SKM-1 treated with dmso at 0.1 percent for 144 hours (cell line): ENCODE measurements at regions not wholly inside any gene's neighbourhood (a gene's known extent, or its start where the extent isn't known, plus 50 kb on each side); places are given as distances from the start of the nearest gene placed in this dataset.

Experiments used
- DNase-seq: peaks from one replicate; lab custom pipeline; 2025; ENCODE audit not compliant: unreplicated experiment; lab: John Stamatoyannopoulos, UW

DNA sequence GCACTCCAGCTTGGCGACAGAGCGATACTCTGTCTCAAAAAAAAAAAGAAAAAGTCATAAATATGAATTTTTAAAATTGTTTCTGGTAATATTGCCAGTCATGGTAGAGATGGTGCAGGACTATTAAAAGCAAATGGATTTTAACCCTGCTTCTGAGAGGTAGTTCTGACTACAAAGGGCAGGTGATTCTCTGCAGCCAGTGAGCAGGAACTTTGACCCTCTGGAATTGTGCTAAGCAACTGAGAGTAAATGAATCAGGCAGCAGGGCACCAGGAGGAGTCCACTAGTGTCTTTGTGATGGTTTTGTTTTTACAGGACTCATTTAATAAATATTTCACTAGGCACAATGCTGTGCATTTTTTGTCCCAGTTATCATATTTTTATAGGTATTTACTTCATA lies 781.2 kb downstream of the TLE4 start:
- no peak for DNase-seq

DNA sequence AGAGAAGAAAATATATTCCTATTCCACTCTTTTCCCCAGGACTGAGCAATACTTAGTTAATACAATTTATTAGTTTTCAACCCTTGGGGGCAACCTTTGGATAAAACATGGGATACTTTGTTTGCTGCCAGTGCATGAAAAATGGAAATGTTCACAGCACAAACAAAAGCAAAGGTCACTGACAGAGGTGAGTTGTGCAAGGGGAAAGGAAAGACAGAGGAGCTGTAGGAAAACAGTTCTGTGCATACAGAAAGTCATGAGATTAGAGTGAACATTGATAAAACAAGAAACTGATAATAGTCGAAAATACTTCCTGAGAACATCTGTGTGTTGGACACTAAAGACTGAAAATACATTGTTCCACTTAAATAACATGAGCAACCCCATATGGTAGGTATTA lies 779.8 kb downstream of the TLE4 start:
- no peak for DNase-seq

DNA sequence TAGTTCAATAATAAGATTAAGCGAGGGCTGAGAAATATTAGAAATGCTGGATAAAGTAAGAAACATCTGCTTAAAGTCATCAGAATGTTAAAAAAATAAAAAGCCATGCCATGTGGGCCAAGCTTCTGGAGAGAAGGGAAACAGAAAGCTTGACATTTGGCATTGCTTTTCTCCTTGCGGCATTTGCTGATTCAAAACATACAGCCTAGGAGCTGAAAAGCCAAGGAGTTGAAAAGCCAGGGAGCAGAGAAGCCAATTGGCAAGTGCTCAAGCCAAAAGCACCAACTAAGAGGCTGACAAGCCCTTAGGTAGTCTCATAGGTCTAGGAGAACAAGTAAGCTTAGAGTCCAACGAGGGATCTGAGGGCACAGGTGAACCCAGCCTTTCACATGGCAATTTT lies 754.3 kb downstream of the TLE4 start:
- DNase-seq: no peak

DNA sequence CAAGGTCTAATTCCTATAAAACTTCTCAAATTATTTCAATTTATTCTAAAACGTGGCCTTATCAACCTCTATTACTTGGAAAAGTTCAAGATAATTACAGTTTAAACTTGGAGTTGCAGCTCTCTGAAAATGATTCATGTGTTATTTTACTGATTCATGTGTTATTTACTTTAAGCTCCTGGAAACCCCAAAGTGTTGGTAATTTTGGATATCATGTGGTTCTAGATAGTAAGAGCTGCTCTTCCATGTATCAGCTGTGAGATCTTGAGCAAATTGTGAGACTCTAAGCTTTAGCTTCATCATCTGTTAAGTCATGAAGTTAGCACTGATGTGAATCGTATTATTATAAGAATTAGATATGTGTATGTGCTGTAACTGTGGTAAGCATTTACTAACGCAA lies 749.2 kb downstream of the TLE4 start:
- DNase-seq: no peak

DNA sequence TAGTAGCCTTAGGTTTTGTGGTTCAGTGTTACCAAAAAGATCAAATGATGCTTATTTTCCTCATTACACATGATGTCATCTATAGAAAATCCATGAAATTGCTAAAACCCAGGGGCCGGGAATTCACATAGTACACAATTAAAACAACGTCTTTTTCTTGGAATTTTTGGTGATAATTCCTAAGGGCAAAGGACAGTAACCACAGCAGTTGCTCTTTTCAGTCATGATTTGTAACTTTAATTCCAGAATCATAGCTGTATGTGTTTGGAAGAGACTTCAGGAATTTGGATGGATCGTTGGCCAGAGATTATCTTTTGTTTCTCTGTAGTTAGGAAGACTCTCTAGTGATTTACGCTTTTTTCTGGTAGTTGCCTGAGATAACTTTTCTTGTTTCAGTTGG lies 748.7 kb downstream of the TLE4 start:
- DNase-seq: no peak

DNA sequence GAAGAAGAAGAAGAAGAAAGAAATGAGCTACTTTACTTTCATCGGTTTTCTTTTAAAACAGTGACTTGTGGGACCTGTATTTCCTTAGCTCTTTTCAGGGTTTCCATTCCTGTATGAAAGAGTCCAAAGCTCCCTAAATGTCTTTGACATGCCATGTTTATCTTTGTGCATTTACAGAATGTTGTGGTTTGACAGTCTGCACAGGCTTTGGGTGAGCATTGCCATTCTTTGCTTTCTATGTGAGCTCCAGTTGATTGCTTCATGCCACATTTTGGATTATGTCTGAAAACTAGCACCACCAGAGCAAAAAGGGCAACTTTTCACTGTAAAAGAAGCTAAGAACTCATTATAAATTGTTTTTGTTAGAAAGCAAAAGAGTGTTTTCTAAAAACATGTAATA lies 733.4 kb downstream of the TLE4 start:
- DNase-seq: no peak

DNA sequence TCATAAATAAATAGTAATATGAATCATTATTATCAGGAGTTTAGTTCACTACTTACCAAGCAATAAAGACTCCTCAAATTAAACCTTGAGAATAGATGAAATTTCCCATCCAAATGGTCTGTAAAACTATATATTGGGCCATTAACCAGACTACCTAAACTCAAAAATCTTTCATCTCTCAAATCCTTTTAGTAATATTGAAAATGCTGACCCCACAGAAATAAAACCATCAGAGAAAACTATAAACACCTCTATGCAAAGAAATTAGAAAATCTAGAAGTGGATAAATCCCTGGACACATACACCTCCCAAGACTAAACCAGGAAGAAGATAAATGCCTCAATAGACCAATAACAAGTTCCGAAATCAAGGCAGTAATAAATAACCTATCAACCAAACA lies 723.2 kb downstream of the TLE4 start:
- no peak for DNase-seq

DNA sequence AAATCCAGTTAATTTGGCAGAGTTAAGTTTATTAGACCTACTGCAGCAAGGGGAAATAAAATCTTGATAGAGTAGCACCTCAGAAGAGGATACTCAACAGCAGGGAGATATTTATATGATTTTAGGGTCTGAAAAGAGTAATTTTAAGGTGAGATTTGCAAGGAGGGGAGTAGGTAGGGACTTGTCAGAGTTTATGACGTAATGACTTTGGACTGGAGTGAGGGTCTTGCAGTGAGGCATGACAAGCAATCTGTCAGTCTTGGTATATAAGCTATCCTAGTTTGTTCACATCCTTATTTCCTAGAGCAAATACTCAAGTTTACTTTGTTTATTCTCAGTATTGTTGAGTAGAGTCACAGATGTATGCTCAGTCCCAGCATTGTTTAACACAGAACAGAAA lies 722.6 kb downstream of the TLE4 start:
- no peak for DNase-seq

DNA sequence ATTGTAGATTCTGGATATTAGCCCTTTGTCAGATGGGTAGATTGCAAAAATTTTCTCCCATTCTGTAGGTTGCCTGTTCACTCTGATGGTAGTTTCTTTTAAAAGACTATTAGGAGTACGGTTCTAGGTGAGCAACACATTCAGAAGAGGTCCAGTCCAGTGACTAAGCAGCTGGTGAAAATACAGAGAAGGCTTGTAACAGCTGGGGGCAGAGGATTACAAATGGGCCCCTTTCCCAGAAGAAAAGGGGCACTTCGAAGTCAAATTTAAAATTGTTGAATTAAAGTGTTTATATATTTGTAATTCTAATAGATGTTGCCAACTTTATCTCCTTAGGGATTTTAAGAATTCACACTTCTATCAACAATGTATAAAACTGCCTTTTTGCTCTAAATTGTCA lies 720.5 kb downstream of the TLE4 start:
- DNase-seq: no peak

DNA sequence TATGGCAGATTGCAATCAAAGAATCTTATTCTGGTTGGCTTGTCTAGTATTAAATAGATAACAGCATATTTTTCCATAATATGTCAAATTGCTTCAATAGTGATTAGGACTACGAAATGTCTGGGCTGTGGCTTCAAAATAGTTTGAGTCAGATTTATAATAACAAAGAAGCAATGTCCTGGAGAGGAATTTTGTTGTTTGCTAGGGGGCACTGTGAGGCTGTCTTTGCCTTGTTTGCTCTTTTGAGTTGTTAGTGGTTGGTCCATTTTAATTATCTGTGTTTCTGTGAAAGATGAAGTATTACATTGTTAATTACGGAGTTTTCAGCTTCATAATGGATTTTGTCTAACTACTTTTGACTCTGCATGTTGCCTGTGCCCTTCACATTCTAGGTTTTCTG lies 713.6 kb downstream of the TLE4 start:
- DNase-seq: no peak

DNA sequence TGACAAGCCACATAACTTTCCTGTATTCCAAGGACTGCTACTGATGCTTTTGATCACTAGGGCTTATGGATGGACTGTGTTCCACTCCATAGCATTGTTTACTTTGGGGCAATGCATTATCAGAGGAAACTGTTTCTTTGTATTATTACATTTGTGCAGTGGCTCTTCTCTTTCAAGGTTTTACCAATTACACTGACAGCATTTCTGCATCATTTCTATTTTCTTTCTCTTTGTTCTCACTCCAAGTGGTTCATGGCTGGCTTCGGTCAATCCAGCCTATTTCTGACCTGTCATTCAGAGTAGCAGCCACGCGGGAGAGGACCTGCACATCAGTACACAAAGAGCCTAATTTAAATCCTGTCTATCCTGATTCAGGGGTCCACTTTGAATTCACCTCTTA lies 711.0 kb downstream of the TLE4 start:
- DNase-seq: no peak

DNA sequence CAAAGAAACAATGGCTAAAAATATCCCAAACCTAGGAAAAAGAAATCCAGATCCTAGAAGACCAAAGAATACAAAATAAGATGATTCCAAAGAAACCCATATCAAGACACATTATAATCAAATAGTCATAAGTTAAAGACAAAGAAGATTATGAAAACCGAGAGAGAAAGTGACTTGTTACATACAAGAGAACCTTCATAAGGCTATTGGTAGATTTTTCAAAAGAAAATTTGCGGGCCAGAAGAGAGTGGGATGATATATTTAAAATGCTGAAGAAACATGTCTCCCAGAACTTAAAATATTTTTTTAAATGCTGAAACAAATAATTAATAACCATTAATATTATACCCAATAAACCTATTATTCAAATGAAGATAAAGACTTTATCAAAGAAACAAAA lies 687.3 kb downstream of the TLE4 start:
- DNase-seq: no peak

DNA sequence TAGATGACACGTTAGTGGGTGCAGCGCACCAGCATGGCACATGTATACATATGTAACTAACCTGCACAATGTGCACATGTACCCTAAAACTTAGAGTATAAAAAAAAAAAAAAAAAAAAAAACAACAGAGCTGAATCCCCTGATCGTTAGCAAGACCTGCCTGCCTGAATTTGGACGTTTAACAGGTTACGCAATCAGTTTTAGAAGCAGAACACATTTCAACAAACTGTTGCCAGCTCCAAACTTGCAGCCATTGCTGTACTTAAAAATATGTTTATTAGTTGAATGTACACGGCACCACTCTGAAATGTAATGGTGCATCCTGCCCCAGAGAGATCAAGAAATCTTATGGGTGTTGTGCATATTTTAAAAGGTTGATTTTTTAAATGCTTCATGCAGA lies 680.0 kb downstream of the TLE4 start:
- DNase-seq: no peak

DNA sequence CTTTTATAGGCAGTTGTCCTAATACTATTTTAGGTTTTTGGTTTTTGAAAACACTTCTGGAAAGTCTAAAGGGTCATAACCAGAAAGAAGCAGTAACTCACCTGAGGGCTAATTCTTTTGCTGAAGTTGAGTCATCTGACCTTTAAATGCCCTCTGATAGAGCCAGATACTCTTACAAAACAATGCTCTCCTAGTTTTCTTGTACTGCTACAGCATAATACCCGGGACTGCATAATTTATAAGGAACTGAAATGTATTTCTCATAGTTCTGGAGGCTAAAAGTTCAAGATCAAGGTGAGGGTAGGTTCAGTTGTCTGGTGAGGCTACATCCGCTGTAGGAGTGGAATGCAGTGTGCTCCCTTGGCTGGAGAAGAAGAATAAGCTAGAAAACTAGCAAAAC lies 670.3 kb downstream of the TLE4 start:
- no peak for DNase-seq

DNA sequence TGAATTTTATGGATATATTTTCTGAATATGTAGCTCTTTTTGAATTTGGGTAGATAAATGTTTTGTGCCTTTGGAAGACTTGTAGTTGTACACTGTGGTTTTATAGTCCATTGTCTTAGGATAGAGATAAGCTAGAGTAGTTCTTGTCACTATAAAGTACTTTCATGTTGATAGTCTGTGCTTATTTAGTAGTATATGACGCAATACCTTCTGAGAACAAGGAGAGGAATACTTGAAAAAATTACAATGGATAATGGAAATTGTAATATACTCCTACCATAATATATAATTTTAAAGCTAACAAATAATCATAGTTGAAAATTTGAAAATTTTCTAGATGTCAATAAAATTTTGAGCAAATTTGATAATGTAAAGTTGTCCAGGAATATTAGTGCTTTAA lies 664.0 kb downstream of the TLE4 start:
- no peak for DNase-seq

DNA sequence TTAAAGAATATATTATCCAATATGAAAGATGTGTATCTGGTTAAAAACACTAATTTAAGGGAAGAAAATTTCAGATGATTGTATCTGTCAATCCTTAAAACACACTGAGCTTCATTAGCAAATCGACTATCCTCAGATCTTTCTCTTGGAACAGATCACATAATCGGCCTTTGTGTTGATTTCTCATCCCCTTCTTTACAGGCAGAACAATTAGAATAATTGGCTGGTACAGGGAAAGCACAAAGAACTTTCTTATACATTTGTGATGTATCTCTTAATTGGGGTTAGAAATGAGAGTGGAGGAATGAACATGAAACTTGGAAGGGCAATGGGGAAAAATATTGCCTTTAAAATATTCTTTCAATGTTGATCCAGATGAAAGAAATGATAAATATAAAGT lies 662.1 kb downstream of the TLE4 start:
- no peak for DNase-seq

DNA sequence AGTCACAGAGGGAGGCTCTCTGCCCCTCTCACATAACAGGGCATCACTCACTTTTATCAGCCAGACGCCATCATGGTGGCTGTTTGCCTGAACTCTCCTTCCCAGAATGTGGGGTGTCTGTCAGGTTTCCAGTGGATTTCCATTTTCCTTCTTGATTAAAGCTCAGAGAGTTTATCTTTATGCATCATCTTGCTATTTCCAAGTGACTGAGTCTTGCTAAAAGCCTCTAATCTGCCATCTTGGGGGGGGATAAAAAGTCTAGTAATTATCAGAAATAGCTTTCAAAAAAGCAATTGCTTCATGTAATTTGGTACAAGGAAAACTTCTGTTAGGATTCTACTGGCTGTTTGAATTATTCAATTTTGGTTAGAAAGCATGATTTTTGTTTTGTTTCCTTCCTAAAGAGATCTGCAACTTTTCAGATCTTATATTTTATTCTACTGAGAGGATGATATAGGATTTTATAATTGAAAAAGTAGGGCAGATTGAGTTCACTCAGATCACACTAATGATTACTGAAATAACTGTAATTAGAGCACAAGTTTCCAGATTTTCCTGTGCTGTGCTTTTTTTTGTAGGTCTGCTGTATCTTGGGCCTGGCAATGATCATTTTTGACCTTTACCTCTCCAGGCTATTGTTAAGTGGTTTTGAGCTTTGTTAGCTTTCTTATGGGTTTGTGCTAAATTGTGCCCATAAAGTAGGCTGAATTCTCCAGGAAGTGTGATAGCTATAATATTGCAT lies 661.5 kb downstream of the TLE4 start:
- no peak for DNase-seq

DNA sequence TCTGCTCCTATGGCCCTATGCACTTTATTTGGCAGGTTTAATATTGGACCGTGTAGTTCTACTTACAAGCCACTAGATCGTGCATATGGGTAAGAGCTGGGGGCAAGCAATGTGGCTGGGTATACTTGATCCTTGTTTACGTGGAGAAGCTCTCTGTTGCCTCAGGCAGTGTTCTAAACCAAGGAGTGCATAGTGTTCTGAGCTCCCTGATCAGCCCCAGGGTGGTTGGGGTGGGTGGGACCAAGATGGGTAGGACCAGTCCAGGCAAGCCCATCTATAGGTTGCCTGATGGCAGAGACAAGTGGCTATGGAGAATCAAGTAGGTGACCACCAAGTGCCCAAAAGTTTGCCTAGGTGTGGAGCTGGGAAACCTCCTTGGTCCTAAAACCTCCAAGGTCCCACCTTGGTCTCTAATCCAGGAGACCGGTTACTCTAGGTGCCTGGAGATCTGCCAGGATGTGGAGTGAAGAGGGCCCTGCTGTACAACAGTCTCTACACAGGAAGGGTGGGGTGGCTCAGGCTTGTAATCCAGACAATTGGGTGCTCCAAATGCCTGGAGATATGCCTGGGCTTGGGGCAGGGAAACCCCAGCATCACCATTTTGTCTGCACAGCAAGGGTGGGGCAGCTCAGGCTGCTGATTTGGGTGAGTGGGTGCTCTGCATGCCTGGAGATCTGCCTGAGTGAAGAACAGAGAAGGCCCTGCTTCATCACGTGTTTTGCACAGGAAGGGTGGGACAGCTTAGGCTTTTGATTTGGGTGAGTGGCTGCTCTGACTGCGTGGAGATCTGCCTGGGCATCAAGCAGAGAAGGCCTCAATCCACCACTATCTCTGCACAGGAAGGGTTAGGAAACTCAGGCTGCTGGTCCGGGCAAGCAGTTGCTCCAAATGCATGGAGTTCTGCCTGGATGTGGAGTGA lies 659.8 kb downstream of the TLE4 start:
- no peak for DNase-seq

DNA sequence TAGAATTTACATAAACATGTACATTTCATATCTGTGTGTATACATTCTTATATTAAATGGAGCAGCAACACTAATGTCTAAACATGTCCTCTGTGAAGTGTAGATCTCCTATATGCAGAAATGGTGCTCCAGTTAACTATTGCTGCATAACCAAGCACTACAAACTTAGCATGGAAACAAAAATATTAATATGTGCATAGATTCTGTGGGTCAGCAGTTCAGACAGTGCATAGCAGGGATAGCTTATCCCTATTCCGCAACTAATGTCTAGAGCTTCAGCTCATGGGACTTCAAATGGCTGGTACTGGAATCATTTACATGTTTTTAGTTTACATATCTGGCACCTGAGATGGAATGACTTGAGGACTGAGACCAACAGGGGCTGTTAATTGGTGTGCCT lies 652.1 kb downstream of the TLE4 start:
- DNase-seq: no peak

DNA sequence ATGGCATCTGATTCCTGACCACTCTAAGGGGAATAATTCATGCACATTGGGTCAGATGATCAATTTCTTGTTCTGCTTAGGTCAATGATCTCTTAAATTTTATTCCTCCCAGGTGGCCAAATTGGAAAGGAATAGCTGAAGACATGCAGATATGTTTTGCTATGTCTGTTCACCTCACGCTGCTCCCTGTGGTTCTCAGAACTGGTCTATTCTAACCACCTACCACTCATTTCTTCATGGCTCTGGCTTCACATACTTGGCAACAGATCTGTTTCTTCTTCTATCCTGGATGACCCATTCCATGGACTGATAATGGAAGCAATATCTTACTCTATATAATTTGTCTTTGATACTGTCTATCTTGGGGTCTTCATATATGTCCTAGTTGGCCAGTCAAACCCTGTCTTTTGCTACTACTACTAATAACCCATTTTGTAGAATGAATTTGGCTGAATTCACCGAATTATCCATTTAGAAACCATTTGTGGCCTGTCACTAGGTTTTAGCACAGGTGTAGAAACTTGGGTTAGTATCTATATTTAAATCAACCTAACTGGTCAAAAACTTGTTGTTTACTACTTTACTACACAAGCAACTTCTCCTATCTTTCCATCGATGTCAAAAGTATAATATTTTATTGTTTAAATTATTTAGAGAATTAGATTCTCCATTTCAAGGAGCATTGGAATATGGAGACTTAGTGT lies 650.9 kb downstream of the TLE4 start:
- DNase-seq: no peak

DNA sequence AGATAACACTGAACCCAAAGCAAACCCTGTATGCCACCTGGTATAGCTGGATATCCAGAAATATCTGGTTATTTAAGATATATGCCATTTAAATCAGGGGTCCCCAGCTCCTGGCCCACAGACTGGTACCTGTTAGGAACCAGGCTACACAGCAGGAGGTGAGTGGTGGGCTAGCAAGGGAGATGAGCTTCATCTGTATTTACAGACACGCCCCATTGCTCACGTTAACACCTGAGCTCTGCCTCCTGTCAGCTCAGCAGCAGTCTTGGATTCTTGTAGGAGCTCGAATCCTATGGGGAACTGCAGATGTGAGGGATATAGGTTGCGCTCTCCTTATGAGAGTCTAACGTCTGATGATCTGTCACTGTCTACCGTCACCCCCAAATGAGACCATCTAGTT lies 646.6 kb downstream of the TLE4 start:
- DNase-seq: no peak

DNA sequence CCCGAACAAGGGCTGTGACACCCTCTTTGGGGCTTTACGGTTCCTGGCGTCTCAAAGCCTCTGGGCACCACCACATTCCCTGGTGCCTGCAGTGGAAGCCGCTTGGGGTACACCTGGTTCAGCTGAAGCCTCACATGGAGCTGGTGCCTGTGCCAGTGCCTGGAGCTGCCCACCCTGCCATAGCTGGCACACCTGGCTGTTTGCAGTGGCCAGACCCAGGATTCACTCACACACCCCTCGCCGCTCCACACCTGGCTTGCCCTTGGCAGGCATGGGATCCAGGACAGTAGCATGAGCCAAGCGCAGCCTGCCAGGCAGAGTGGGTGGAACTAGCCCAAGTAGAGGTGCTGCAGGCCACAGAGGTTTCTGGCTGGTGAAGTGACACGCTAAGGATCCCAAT lies 641.8 kb downstream of the TLE4 start:
- DNase-seq: no peak
